Cardiac muscle cell (in vitro differentiated cells and primary cell): ENCODE measurements at regions not wholly inside any gene's neighbourhood (a gene's known extent, or its start where the extent isn't known, plus 50 kb on each side); places are given as distances from the start of the nearest gene placed in this dataset.

Experiments
- DNase-seq, 2 donors: peaks; one replicate each; pipeline versions ENCODE4 v3.0.0 to v3.0.0-alpha.2; 2010 to 2017; ENCODE audit warnings: low read depth in 1 of 2, low spot score in 1 of 2
- H3K27ac ChIP-seq: fragments of 200-600 bp; sonication (generic); 2 replicates; pipeline ENCODE4 v1.5.1; 2016
- H3K27me3 ChIP-seq: fragments of 200-600 bp; sonication (generic); 2 replicates; pipeline ENCODE4 v1.6.0; 2016; ENCODE audit warnings: control low read depth
- H3K36me3 ChIP-seq: fragments of 200-600 bp; sonication (generic); 2 replicates; pipeline ENCODE4 v1.5.1; 2016; ENCODE audit warnings: control low read depth
- H3K4me1 ChIP-seq: fragments of 200-600 bp; sonication (generic); 2 replicates; pipeline ENCODE4 v1.8.1; 2017; ENCODE audit warnings: low read depth, mild to moderate bottlenecking, mixed run types
- H3K4me3 ChIP-seq: fragments of 200-600 bp; sonication (generic); 2 replicates; pipeline ENCODE4 v1.5.1; 2016; ENCODE audit warnings: mild to moderate bottlenecking
- H3K9me3 ChIP-seq: fragments of 200-600 bp; sonication (generic); 2 replicates; pipeline ENCODE4 v1.5.1; 2017; ENCODE audit warnings: low read depth, mild to moderate bottlenecking, control low read depth
- TF ChIP-seq, protein P1 (sequence below): IDR thresholded peaks from 2 replicates; pipeline ENCODE4 v1.5.1; 2012; ENCODE audit warnings: low read depth, mild to moderate bottlenecking, low read length

DNA sequence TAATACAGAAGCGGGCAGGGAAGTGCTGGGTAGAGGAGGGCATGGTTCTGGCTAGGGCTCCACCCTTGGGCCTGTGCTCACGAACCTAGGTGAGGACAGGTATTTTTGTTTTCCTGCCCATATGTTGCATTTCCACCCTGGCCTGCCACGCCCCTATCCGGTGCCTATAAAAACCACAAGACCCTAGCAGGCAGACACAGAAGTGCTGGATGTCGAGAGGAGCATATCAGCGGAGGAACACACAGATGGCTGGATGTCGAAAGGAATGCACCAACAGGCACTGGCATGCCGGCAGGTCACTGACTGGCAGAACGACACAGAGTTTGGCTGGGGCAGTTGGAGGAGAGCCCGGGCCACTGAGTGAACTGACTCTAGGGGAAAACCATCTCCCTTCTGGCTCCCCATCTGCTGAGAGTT, 316.6 kb upstream of the BOD1L1 start:
- no peaks in the 10 kb centered on the region for H3K36me3 ChIP-seq
- no peaks in the 10 kb centered on the region for H3K27me3 ChIP-seq
- H3K9me3 ChIP-seq = no peaks in the 10 kb centered on the region
- no peak overlapping the region for H3K27ac ChIP-seq
- H3K4me3 ChIP-seq = no peak overlapping the region
- DNase-seq = no peak
- TF ChIP-seq, protein P1, sequence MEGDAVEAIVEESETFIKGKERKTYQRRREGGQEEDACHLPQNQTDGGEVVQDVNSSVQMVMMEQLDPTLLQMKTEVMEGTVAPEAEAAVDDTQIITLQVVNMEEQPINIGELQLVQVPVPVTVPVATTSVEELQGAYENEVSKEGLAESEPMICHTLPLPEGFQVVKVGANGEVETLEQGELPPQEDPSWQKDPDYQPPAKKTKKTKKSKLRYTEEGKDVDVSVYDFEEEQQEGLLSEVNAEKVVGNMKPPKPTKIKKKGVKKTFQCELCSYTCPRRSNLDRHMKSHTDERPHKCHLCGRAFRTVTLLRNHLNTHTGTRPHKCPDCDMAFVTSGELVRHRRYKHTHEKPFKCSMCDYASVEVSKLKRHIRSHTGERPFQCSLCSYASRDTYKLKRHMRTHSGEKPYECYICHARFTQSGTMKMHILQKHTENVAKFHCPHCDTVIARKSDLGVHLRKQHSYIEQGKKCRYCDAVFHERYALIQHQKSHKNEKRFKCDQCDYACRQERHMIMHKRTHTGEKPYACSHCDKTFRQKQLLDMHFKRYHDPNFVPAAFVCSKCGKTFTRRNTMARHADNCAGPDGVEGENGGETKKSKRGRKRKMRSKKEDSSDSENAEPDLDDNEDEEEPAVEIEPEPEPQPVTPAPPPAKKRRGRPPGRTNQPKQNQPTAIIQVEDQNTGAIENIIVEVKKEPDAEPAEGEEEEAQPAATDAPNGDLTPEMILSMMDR = no peak
- H3K4me1 ChIP-seq = no peaks in the 10 kb centered on the region

DNA sequence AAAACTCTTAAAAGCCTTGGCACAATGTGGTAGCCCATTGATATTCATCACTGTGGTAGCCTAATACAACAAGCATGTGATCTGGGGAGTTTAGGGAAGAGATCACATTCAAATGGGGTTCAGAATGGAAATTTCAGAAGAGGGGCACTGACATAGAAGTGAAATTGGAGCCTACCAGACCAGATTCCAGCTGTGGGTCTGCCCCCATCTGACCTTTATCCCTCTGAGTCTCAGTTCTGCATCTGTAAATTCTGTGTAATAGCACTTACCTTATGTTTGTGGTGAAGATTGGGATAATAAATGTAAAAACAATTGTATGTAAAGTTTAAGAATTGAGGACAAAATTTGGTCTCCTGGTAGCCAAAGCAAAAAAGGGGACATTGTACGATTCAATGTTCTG, 320.4 kb upstream of the BOD1L1 start:
- H3K27ac ChIP-seq = no peak overlapping the region
- TF ChIP-seq, protein P1 = no peak
- no peak for DNase-seq
- no peak overlapping the region for H3K4me3 ChIP-seq
- no peaks in the 10 kb centered on the region for H3K9me3 ChIP-seq
- H3K4me1 ChIP-seq = no peaks in the 10 kb centered on the region
- H3K36me3 ChIP-seq = no peaks in the 10 kb centered on the region
- no peaks in the 10 kb centered on the region for H3K27me3 ChIP-seq

DNA sequence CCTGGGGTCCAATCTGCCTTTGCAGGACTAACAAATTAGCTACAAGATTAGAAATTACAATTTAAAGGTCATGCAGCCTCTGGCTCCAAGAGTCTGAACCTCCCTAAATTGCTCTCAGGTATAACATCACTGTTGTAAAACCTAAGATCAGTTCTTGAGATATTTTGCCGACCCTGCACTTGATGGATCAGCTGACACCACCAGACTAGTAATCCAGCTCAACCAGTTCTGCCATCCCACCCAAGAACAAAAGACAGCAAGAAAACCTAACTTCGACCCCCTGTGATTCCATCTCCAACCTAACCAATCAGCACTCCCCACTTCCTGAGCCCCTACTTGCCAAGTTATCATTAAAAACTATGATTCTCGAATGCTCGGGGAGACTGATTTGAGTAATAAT, 323.0 kb upstream of the BOD1L1 start:
- Histone ChIP-seq H3K27me3 (no peaks in the 10 kb centered on the region), H3K36me3 (no peaks in the 10 kb centered on the region), H3K9me3 (no peaks in the 10 kb centered on the region), H3K27ac (no peak overlapping the region), H3K4me1 (no peaks in the 10 kb centered on the region), H3K4me3 (no peak overlapping the region)
- DNase-seq = no peak
- TF ChIP-seq, protein P1 = no peak

DNA sequence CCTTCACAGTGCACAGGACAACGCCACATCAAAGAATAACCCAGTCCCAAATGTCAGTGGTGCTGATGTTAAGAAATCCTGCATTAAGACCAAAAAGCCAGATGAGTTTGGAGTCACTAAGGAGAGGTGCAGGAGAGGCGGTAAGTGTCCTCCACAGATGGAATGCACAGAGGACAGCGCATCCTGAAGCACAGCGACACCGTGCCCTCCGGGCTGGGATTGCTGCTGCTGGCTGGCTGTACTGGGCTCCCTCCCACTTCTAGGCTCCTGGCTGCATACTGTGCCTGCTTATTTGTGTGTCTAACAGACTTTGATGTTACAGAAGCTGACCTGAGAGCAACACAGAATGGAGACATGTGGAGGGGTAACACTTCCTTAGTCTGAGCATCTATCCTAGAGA, 325.6 kb upstream of the BOD1L1 start:
- no peaks in the 10 kb centered on the region for H3K9me3 ChIP-seq
- H3K27ac ChIP-seq = no peak overlapping the region
- TF ChIP-seq, protein P1 = no peak
- no peaks in the 10 kb centered on the region for H3K36me3 ChIP-seq
- no peak overlapping the region for H3K4me3 ChIP-seq
- no peaks in the 10 kb centered on the region for H3K27me3 ChIP-seq
- H3K4me1 ChIP-seq = no peaks in the 10 kb centered on the region
- no peak for DNase-seq

DNA sequence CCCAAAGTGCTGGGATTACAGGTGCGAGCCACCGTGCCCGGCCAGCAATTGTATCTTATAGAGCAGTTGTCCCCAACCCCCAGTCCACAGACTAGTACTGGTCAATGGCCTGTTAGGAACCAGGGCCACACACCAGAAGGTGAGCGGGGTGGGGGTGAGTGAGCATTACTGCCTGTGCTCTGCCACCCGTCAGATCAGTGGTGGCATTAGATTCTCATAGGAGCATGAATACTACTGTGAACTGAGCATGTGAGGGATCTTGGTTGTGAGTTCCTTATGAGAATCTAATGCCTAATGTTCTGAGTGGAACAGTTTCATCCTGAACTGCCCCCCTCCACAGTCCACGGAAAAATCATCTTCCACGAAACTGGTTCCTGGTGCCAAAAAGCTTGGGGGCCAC, 328.0 kb upstream of the BOD1L1 start:
- H3K4me3 ChIP-seq = no peak overlapping the region
- H3K27me3 ChIP-seq = no peaks in the 10 kb centered on the region
- no peaks in the 10 kb centered on the region for H3K4me1 ChIP-seq
- no peak for DNase-seq
- H3K9me3 ChIP-seq = no peaks in the 10 kb centered on the region
- no peaks in the 10 kb centered on the region for H3K36me3 ChIP-seq
- TF ChIP-seq, protein P1 = no peak
- no peak overlapping the region for H3K27ac ChIP-seq

DNA sequence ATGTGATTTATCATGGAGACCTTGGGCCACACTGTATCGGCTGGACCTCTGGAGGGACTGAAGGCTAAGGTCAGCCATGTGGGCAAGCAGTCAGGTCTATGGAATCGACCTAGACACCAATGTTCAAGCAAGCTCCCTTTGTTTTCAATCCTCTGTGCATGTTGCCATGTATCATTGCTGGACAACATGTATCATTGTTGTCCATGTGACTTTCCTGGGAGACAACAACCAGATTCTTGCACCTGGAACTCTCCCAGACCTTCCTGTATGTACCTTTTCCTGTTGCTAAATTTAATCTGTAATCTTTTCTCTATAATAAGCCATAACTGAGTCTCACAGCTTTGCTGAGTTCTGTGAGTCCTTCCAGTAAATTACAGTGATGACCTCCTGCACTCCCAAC, 329.4 kb upstream of the BOD1L1 start:
- no peaks in the 10 kb centered on the region for H3K9me3 ChIP-seq
- H3K4me3 ChIP-seq = no peak overlapping the region
- H3K27me3 ChIP-seq = no peaks in the 10 kb centered on the region
- H3K27ac ChIP-seq = no peak overlapping the region
- no peaks in the 10 kb centered on the region for H3K36me3 ChIP-seq
- no peak for DNase-seq
- TF ChIP-seq, protein P1 = no peak
- no peaks in the 10 kb centered on the region for H3K4me1 ChIP-seq
